HEK293 (cell line): ENCODE measurements at regions not wholly inside any gene's neighbourhood (a gene's known extent, or its start where the extent isn't known, plus 50 kb on each side); places are given as distances from the start of the nearest gene placed in this dataset.

Experiments used
- EGR2 ChIP-seq: fragments of 450-650 bp; formaldehyde crosslinking; IDR thresholded peaks from 2 replicates; pipeline ENCODE4 v1.5.1; 2016; ENCODE audit warnings: low read depth, missing biosample characterization, missing genetic modification characterization
- GLIS1 ChIP-seq: fragments of 450-650 bp; formaldehyde crosslinking; IDR thresholded peaks from 2 replicates; pipeline ENCODE4 v1.5.1; 2016; ENCODE audit warnings: missing biosample characterization, missing genetic modification characterization
- KLF10 ChIP-seq: fragments of 450-650 bp; IDR thresholded peaks from 2 replicates; pipeline ENCODE4 v1.5.1; 2018; ENCODE audit warnings: missing biosample characterization, mild to moderate bottlenecking, missing genetic modification characterization
- KLF8 ChIP-seq: fragments of 450-650 bp; formaldehyde crosslinking; IDR thresholded peaks from 2 replicates; pipeline ENCODE4 v1.5.1; 2016; ENCODE audit warnings: missing biosample characterization, missing genetic modification characterization
- OVOL3 ChIP-seq: fragments of 450-650 bp; formaldehyde crosslinking; IDR thresholded peaks from 2 replicates; pipeline ENCODE4 v1.5.1; 2016; ENCODE audit warnings: missing biosample characterization, missing genetic modification characterization
- ZFP37 ChIP-seq: fragments of 450-650 bp; formaldehyde crosslinking; IDR thresholded peaks from 2 replicates; pipeline ENCODE4 v1.5.1; 2016; ENCODE audit warnings: missing biosample characterization, missing genetic modification characterization
- ZNF112 ChIP-seq: fragments of 450-650 bp; formaldehyde crosslinking; IDR thresholded peaks from 2 replicates; pipeline ENCODE4 v1.5.0; 2017; ENCODE audit warnings: missing biosample characterization, missing genetic modification characterization
- ZNF18 ChIP-seq: fragments of 450-650 bp; formaldehyde crosslinking; IDR thresholded peaks from 2 replicates; pipeline ENCODE4 v1.5.1; 2016; ENCODE audit warnings: missing biosample characterization, missing genetic modification characterization
- ZNF221 ChIP-seq: fragments of 450-650 bp; formaldehyde crosslinking; IDR thresholded peaks from 2 replicates; pipeline ENCODE4 v1.5.1; 2017; ENCODE audit warnings: missing biosample characterization, missing genetic modification characterization, borderline replicate concordance
- ZNF274 ChIP-seq, 2 experiments: fragments of 200-500 bp in 1 of 2; fragments of 450-650 bp in 1 of 2; sonication (Bioruptor generic) in 1 of 2; formaldehyde crosslinking in 1 of 2; IDR thresholded peaks; 2 replicates each; pipeline versions ENCODE4 v1.5.1 to v1.6.1; 2014 to 2016; ENCODE audit warnings: borderline replicate concordance in 1 of 2, inconsistent platforms in 1 of 2, low read length in 1 of 2, missing biosample characterization in 1 of 2, missing genetic modification characterization in 1 of 2
- ZNF366 ChIP-seq: fragments of 450-650 bp; formaldehyde crosslinking; conservative IDR thresholded peaks from 2 replicates; pipeline ENCODE4 v1.5.1; 2016; ENCODE audit warnings: missing biosample characterization, missing genetic modification characterization
- ZNF391 ChIP-seq: fragments of 450-650 bp; formaldehyde crosslinking; IDR thresholded peaks from 2 replicates; pipeline ENCODE4 v1.5.1; 2016; ENCODE audit warnings: low read depth, missing biosample characterization, missing genetic modification characterization, borderline replicate concordance
- ZNF426 ChIP-seq: fragments of 450-650 bp; formaldehyde crosslinking; IDR thresholded peaks from 2 replicates; pipeline ENCODE4 v1.5.1; 2017; ENCODE audit warnings: missing biosample characterization, missing genetic modification characterization, mild to moderate bottlenecking, inconsistent platforms, moderate library complexity
- ZNF510 ChIP-seq: fragments of 450-650 bp; formaldehyde crosslinking; IDR thresholded peaks from 2 replicates; pipeline ENCODE4 v1.5.1; 2018; ENCODE audit warnings: mild to moderate bottlenecking, missing genetic modification characterization, missing biosample characterization; ENCODE audit not compliant: insufficient replicate concordance
- ZNF544 ChIP-seq: fragments of 450-650 bp; formaldehyde crosslinking; IDR thresholded peaks from 2 replicates; pipeline ENCODE4 v1.5.0; 2017; ENCODE audit warnings: missing biosample characterization, missing genetic modification characterization
- ZNF580 ChIP-seq: fragments of 450-650 bp; formaldehyde crosslinking; IDR thresholded peaks from 2 replicates; pipeline ENCODE4 v1.5.1; 2016; ENCODE audit warnings: missing biosample characterization, missing genetic modification characterization
- ZNF610 ChIP-seq: fragments of 450-650 bp; formaldehyde crosslinking; IDR thresholded peaks from 2 replicates; pipeline ENCODE4 v1.5.1; 2016; ENCODE audit warnings: missing biosample characterization, missing genetic modification characterization, borderline replicate concordance
- ZNF660 ChIP-seq: fragments of 450-650 bp; IDR thresholded peaks from 2 replicates; pipeline ENCODE4 v1.5.1; 2018; ENCODE audit warnings: missing biosample characterization, mild to moderate bottlenecking, missing genetic modification characterization
- ZNF670 ChIP-seq: fragments of 450-650 bp; formaldehyde crosslinking; IDR thresholded peaks from 2 replicates; pipeline ENCODE4 v1.5.1; 2016; ENCODE audit warnings: missing biosample characterization, missing genetic modification characterization, low read depth
- ZNF677 ChIP-seq: fragments of 450-650 bp; IDR thresholded peaks from 2 replicates; pipeline ENCODE4 v1.5.0; 2018; ENCODE audit warnings: missing biosample characterization, mild to moderate bottlenecking, missing genetic modification characterization, moderate library complexity
- ZNF701 ChIP-seq: fragments of 450-650 bp; formaldehyde crosslinking; IDR thresholded peaks from 2 replicates; pipeline ENCODE4 v1.5.1; 2016; ENCODE audit warnings: missing biosample characterization, missing genetic modification characterization
- ZNF76 ChIP-seq: fragments of 450-650 bp; formaldehyde crosslinking; IDR thresholded peaks from 2 replicates; pipeline ENCODE4; 2016; ENCODE audit warnings: low read depth, missing biosample characterization, missing genetic modification characterization, borderline replicate concordance
- ZNF843 ChIP-seq: fragments of 450-650 bp; formaldehyde crosslinking; IDR thresholded peaks from 2 replicates; pipeline ENCODE4 v1.5.1; 2016; ENCODE audit warnings: missing biosample characterization, missing genetic modification characterization
- TF ChIP-seq, protein P1 (sequence below): fragments of 450-650 bp; formaldehyde crosslinking; IDR thresholded peaks from 2 replicates; pipeline ENCODE4 v1.5.1; 2016; ENCODE audit warnings: missing biosample characterization, missing genetic modification characterization
- TF ChIP-seq, protein P2 (sequence below): fragments of 450-650 bp; formaldehyde crosslinking; IDR thresholded peaks from 2 replicates; pipeline ENCODE4 v1.5.1; 2016; ENCODE audit warnings: missing biosample characterization, missing genetic modification characterization
- TF ChIP-seq, protein P3 (sequence below): fragments of 450-650 bp; formaldehyde crosslinking; IDR thresholded peaks from 2 replicates; pipeline ENCODE4 v1.5.1; 2016; ENCODE audit warnings: missing biosample characterization, missing genetic modification characterization
- TF ChIP-seq, protein P4 (sequence below): fragments of 450-650 bp; formaldehyde crosslinking; IDR thresholded peaks from 2 replicates; pipeline ENCODE4 v1.5.1; 2017; ENCODE audit warnings: missing biosample characterization, missing genetic modification characterization
- TF ChIP-seq, protein P5 (sequence below): fragments of 450-650 bp; formaldehyde crosslinking; IDR thresholded peaks from 2 replicates; pipeline ENCODE4 v1.5.1; 2016; ENCODE audit warnings: missing biosample characterization, missing genetic modification characterization

DNA sequence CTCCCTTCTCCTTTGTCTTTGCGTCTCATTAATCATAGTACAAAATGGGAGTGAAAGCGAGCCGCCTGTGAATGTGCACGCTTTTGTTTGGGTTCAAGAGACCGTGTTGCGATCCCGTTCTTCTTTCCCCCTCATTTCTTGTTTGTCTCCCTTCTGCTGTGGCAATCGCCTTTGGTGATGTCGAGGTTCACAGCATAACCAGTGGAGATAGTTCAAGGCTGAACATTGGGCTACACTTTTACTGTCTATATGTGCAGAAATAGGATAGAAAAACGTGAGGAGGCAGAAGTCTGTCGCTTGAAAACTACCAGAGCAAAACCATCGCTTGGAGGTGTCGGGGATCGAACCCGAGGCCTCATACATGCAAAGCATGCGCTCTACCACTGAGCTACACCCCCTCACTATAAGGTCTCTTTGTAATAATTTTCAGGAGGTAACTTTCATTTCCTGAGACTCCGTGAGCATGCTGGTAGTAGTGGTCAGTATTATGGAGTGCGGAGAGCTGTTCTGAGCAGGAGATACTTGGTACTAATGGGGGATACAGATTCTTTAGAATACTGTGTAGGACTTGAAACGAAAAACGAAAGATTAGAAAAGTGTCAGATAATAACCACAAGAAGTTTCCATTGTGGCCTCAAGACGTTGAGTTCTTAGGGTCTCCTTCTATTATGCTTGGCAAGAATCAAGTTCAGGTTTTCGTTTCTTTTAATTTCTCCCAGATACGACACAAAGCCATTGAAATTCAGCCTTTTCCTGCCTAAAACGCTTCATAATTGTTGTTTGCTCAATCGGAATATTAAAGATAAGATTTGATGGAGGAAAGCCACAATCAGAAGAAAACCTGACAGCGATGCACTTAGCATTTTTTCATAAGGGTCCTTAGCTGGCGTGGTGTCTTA lies 106.6 kb downstream of the TRIM27 start (continued):
- TF ChIP-seq ZNF426 (no peak), KLF8 (peak; percentile 54; the same call in 1 of the 2 replicates), ZNF112 (tag by site-specific recombination) (no peak), ZNF510 (tag by site-specific recombination) (peak; percentile 98), EGR2 (tag by site-specific recombination) (peak; percentile 44; the same call in 1 of the 2 replicates), GLIS1 (no peak), ZNF274 (IDR thresholded peaks at IDR 0.05; ENCODE audit: low read length) (no peak), ZNF274 (tag by site-specific recombination; IDR thresholded peaks at IDR 0.05; ENCODE audit: borderline replicate concordance) (no peak), ZNF391 (tag by site-specific recombination) (0 out of 2 replicates have a peak, but pooled peaks have one; percentile 41), ZNF670 (tag by site-specific recombination) (no peak), ZNF580 (peak; percentile 90), ZNF610 (tag by site-specific recombination) (peak; percentile 57; the same call in 1 of the 2 replicates), ZNF701 (0 out of 2 replicates have a peak, but pooled peaks have one; percentile 22), KLF10 (peak; percentile 39; the same call in 1 of the 2 replicates), ZFP37 (tag by site-specific recombination) (no peak), ZNF843 (tag by site-specific recombination) (0 out of 2 replicates have a peak, but pooled peaks have one; percentile 21), ZNF544 (tag by site-specific recombination) (no peak), OVOL3 (tag by site-specific recombination) (no peak), ZNF76 (peak; percentile 28; the same call in 1 of the 2 replicates), ZNF221 (tag by site-specific recombination) (no peak), ZNF677 (tag by site-specific recombination) (no peak), ZNF660 (tag by site-specific recombination) (peak; percentile 94), ZNF18 (tag by site-specific recombination) (no peak), ZNF366 (peak; percentile 86)
- TF ChIP-seq, protein P1, sequence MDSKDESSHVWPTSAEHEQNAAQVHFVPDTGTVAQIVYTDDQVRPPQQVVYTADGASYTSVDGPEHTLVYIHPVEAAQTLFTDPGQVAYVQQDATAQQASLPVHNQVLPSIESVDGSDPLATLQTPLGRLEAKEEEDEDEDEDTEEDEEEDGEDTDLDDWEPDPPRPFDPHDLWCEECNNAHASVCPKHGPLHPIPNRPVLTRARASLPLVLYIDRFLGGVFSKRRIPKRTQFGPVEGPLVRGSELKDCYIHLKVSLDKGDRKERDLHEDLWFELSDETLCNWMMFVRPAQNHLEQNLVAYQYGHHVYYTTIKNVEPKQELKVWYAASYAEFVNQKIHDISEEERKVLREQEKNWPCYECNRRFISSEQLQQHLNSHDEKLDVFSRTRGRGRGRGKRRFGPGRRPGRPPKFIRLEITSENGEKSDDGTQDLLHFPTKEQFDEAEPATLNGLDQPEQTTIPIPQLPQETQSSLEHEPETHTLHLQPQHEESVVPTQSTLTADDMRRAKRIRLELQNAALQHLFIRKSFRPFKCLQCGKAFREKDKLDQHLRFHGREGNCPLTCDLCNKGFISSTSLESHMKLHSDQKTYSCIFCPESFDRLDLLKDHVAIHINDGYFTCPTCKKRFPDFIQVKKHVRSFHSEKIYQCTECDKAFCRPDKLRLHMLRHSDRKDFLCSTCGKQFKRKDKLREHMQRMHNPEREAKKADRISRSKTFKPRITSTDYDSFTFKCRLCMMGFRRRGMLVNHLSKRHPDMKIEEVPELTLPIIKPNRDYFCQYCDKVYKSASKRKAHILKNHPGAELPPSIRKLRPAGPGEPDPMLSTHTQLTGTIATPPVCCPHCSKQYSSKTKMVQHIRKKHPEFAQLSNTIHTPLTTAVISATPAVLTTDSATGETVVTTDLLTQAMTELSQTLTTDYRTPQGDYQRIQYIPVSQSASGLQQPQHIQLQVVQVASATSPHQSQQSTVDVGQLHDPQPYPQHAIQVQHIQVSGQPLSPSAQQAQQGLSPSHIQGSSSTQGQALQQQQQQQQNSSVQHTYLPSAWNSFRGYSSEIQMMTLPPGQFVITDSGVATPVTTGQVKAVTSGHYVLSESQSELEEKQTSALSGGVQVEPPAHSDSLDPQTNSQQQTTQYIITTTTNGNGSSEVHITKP (tag by site-specific recombination) = peak; percentile 43
- TF ChIP-seq, protein P2, sequence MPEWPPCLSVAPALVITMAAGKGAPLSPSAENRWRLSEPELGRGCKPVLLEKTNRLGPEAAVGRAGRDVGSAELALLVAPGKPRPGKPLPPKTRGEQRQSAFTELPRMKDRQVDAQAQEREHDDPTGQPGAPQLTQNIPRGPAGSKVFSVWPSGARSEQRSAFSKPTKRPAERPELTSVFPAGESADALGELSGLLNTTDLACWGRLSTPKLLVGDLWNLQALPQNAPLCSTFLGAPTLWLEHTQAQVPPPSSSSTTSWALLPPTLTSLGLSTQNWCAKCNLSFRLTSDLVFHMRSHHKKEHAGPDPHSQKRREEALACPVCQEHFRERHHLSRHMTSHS = no peak
- TF ChIP-seq, protein P3, sequence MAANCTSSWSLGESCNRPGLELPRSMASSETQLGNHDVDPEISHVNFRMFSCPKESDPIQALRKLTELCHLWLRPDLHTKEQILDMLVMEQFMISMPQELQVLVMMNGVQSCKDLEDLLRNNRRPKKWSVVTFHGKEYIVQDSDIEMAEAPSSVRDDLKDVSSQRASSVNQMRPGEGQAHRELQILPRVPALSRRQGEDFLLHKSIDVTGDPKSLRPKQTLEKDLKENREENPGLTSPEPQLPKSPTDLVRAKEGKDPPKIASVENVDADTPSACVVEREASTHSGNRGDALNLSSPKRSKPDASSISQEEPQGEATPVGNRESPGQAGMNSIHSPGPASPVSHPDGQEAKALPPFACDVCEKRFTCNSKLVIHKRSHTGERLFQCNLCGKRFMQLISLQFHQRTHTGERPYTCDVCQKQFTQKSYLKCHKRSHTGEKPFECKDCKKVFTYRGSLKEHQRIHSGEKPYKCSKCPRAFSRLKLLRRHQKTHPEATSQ (tag by site-specific recombination) = no peak
- TF ChIP-seq, protein P4, sequence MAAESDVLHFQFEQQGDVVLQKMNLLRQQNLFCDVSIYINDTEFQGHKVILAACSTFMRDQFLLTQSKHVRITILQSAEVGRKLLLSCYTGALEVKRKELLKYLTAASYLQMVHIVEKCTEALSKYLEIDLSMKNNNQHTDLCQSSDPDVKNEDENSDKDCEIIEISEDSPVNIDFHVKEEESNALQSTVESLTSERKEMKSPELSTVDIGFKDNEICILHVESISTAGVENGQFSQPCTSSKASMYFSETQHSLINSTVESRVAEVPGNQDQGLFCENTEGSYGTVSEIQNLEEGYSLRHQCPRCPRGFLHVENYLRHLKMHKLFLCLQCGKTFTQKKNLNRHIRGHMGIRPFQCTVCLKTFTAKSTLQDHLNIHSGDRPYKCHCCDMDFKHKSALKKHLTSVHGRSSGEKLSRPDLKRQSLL = peak; percentile 24; the same call in 1 of the 2 replicates
- TF ChIP-seq, protein P5, sequence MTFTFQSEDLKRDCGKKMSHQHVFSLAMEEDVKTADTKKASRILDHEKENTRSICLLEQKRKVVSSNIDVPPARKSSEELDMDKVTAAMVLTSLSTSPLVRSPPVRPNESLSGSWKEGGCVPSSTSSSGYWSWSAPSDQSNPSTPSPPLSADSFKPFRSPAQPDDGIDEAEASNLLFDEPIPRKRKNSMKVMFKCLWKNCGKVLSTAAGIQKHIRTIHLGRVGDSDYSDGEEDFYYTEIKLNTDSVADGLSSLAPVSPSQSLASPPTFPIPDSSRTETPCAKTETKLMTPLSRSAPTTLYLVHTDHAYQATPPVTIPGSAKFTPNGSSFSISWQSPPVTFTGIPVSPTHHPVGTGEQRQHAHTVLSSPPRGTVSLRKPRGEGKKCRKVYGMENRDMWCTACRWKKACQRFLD (tag by site-specific recombination) = no peak
